ENCODE measurements at regions not wholly inside any gene's neighbourhood (a gene's known extent, or its start where the extent isn't known, plus 50 kb on each side); places are given as distances from the start of the nearest gene placed in this dataset.

DNA sequence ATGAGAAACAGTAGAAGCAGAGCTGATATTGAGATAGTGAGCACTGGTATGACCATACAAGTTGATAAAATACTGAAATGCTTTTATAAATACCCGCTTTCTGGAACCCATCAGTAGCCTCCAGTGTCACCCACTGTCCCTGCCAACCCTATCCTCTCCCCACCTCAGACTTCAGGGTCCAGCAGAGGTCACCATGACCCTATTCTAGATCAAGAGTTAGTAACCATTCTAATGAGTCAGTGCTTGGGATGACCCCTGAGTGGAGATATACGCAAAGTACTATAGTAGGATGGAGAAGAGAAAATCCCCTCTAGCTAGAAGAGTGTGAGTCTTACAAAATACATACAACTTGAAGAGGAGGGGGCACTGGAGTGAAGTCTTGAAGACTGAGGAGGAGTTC, 297.9 kb upstream of the BRINP1 start:
- TF ChIP-seq, protein P1, sequence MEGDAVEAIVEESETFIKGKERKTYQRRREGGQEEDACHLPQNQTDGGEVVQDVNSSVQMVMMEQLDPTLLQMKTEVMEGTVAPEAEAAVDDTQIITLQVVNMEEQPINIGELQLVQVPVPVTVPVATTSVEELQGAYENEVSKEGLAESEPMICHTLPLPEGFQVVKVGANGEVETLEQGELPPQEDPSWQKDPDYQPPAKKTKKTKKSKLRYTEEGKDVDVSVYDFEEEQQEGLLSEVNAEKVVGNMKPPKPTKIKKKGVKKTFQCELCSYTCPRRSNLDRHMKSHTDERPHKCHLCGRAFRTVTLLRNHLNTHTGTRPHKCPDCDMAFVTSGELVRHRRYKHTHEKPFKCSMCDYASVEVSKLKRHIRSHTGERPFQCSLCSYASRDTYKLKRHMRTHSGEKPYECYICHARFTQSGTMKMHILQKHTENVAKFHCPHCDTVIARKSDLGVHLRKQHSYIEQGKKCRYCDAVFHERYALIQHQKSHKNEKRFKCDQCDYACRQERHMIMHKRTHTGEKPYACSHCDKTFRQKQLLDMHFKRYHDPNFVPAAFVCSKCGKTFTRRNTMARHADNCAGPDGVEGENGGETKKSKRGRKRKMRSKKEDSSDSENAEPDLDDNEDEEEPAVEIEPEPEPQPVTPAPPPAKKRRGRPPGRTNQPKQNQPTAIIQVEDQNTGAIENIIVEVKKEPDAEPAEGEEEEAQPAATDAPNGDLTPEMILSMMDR (IDR thresholded peaks at IDR 0.05; ENCODE audit: insufficient read depth, low read depth, low read length, missing control alignments): no peak
- H3K4me3 ChIP-seq (ENCODE audit: low read depth, low read length): no peak overlapping the region
- no peak for DNase-seq (ENCODE audit: low read depth)

DNA sequence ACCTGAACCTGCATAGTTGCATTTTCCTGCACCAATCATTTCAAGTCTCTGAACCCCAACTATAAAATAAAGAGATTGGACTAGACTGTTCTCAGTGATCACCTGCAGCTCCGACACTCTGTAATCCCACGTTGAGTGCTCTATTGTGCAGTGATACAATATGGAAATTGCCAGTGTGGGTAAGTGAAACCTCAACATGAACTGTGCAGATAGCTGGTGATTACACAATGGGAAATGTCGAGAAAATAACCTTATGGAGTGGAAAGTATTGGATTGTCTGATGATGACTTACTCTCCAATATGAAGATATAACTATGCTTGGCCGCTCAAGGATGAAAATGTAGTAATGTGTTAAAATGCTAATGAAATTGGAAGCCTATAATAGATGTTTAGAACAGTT, 293.1 kb upstream of the BRINP1 start:
- no peak for DNase-seq (ENCODE audit: low read depth)
- TF ChIP-seq, protein P1 (IDR thresholded peaks at IDR 0.05; ENCODE audit: insufficient read depth, low read depth, low read length, missing control alignments): no peak
- H3K4me3 ChIP-seq (ENCODE audit: low read depth, low read length): no peak overlapping the region

DNA sequence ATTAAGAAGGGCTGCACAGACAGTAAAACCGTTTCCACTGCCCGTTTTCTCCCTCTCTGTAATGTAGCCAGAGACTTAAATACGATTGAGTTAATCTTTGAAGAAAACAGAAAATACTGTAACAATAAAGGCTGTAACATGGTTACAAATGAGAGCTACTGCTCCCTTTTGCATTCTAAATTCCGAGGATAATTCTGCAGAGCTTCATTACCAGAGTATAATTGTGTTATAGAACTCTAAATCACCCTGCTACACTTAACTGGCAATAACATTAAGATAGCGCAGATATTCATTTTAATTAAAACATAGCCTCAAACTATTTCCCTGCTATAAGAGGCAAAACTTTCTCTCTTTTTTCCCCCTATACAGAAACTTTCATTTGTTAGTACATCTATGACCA, 283.7 kb upstream of the BRINP1 start:
- no peak for DNase-seq (ENCODE audit: low read depth)
- TF ChIP-seq, protein P1 (IDR thresholded peaks at IDR 0.05; ENCODE audit: insufficient read depth, low read depth, low read length, missing control alignments): no peak
- no peak overlapping the region for H3K4me3 ChIP-seq (ENCODE audit: low read depth, low read length)

DNA sequence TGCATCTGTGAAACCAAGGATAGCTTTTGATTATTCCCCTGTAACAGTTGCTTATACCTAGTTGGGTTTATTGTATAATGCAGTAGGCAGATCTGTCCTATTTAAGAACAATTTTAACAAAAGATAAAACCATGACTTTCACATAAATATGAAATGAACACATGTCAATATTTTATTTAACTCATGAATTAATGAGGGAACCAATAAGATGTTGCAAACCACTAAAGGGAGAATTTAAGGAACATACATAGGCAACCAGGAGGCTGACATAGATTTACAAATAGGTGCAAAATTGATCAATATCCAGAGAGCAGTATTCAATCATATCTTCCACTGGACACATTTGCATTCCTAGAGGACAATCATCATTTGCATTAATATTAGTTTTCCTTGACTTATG, 280.0 kb upstream of the BRINP1 start:
- no peak overlapping the region for H3K4me3 ChIP-seq (ENCODE audit: low read depth, low read length)
- no peak for DNase-seq (ENCODE audit: low read depth)
- TF ChIP-seq, protein P1 (IDR thresholded peaks at IDR 0.05; ENCODE audit: insufficient read depth, low read depth, low read length, missing control alignments): no peak

DNA sequence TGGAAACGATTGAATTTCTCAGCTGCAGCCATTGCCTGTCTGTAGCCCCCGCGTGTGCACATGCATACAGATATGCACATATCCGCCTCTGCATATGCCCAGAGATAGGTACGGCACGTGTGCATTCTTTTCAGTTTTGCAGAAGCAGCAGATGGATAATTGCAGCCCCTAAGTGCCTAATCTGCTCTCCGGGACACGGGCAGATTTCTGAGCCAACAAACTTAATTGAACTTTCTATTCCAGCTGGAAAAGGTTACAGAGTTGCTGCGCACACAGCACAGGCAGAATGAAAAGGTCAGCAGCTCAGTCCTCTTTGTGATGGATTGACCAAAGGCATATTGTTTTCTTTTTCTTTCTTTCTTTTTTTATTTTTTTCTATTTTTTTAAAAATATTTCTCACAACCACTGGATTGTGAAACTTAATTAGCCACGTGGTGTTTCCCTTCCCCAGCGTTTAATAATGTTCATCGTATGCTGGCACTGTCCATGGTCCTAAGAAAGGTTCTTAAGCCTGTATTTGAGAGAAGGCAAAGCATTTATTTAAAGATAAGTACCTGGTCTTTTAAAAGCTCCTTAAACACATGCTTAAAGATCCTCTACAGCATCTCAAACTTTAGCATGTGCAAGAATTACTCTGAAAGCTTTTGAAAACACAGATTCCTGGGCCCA, 270.2 kb upstream of the BRINP1 start:
- no peak for DNase-seq (ENCODE audit: low read depth)
- TF ChIP-seq, protein P1 (IDR thresholded peaks at IDR 0.05; ENCODE audit: insufficient read depth, low read depth, low read length, missing control alignments): no peak
- H3K4me3 ChIP-seq (ENCODE audit: low read depth, low read length): no peak overlapping the region

DNA sequence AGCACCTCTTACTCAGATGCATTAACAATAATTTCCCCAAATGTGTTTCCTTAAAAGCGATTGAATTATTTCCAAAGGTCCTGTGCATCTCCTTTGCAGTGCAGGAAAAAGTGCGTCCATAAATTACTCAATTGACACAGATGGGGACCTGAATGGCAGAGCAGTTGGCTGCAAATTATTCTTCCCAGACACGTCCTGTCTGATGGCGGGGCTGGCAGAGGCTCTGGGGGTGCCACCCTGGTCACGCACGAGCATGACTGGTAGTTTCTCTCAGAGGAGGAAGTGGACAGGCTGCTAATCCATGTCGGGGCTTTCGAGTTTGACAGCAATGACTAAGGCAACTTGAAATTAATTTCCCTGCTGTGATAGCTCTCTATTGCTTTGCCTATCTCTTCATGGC, 264.8 kb upstream of the BRINP1 start:
- no peak overlapping the region for H3K4me3 ChIP-seq (ENCODE audit: low read depth, low read length)
- TF ChIP-seq, protein P1 (IDR thresholded peaks at IDR 0.05; ENCODE audit: insufficient read depth, low read depth, low read length, missing control alignments): no peak
- DNase-seq (ENCODE audit: low read depth): no peak

DNA sequence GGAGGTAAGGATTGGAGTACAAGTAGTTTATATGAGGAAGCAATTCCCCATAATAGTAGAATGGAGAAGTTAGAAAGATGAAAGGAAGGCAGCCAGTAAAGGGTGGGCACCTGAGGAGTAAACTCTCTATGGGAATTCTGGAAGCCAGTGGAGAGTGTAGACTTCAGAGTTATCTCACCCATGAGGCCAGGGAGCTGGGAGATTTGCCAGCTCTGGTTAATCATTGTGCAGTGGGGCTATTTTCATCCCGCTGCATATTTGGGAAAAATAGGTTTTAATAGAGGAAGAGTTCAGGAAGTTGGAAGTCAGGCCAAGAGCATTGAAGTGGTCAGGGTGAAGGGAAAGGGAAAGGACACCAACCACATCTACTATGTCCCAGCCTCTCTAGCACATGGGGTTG, 242.3 kb upstream of the BRINP1 start:
- no peak for DNase-seq (ENCODE audit: low read depth)
- no peak overlapping the region for H3K4me3 ChIP-seq (ENCODE audit: low read depth, low read length)
- TF ChIP-seq, protein P1 (IDR thresholded peaks at IDR 0.05; ENCODE audit: insufficient read depth, low read depth, low read length, missing control alignments): no peak
